Stimulated activated CD8-positive, alpha-beta memory T cell treated with anti-CD3 and anti-CD28 coated beads, Interleukin-4, amount 100 ng/mL, for 48 hours (primary cell): ENCODE measurements at regions not wholly inside any gene's neighbourhood (a gene's known extent, or its start where the extent isn't known, plus 50 kb on each side); places are given as distances from the start of the nearest gene placed in this dataset.
"Not testable (repeated sequence)": the region's sequence is repeated elsewhere in the genome, so short reads cannot be mapped to it uniquely, and the experiment has no call there.

Experiments used
- DNase-seq: peaks from one replicate; pipeline ENCODE4 v3.0.0-alpha.2; 2020

DNA sequence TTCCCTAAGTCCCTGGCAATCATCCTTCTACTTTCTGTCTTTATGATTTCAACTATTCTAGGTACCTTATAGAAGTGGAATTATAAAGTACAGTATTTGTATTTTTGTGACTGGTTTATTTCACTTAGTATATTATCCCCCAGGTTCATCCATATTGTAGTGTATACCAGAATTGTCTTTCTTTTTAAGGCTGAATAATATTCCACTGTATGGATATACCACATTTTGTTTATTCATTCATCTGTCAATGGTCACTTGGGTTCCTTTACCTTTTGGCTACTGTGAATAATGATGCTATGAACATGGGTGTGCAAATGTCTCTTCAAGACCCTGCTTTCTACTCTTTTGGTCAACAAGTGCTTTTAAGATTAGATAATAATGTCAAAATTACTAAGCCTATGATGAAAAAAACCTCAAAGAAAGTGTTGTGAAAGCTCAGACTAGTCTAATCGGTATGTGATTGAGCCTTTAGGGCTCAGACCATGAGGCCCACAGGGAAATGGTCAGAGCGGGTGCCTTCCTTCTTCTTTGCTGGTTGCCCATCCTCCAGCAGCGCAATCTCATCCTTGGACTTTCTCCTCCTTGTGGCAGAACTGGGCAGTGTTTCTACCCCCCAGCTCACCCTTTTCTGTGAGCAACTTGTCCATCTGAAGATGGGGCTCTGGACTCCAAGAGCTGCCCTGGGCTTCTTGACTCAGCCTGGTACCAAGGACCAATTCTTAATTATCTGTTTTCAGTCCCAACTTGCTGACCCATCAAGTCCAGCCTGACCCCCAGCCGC lies 105.4 kb downstream of the TTC8 start:
- DNase-seq, result peak; percentile 25

DNA sequence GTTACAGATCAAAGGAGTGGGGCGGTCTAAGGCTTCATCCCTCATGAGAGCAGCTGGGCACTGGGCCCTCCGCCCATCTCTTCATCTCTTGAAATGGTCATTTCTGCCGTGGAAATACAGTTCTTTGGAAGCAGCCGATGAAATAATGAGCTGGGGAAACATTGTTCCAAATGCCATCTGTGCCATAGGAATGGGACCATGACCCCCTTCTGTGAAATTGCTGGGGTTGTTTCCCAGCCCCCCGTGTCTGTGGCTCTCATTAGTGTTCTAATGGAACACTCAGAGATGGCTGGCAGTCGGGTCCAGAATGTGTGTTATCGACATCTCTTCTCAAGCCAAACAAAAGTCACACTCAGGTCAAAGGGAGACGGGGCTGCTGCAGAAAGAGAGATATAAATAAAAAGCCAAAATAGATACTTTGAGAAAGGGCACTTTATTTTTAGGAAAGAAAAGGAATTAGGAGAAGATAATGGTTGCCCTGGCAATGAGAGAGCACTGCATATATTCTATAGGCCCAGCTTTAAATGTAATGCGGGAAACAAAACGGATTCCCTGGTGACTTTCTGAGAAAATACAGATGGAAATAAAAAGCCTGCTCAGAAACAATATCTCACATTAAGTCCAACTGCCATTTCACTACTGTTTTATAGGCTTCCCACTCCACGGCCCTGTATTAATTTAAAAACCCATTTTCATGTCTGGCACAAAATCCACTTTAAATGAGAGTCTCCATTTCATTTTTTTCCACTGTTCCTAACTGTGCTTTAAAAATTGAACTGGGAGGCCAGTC lies 107.1 kb downstream of the TTC8 start:
- no peak for DNase-seq

DNA sequence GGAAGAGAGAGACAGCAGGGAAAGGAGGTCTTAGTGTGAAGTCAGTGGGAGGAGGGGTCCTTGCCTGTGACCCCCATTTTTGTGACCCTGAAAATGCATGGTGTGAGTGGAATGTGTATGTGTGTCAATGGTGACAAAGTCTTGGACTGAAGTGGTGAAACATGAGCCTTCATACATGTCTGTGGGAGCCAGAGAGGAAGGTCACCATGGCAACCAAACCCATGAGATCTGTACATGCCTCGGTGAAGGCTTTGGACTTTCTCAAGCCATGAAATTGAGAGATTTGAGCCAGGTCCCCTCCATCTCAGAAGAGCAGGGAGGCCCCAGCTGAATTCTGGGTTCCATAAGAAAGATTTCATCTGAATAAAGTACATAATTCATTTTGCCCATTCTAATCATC lies 108.7 kb downstream of the TTC8 start:
- no peak for DNase-seq

DNA sequence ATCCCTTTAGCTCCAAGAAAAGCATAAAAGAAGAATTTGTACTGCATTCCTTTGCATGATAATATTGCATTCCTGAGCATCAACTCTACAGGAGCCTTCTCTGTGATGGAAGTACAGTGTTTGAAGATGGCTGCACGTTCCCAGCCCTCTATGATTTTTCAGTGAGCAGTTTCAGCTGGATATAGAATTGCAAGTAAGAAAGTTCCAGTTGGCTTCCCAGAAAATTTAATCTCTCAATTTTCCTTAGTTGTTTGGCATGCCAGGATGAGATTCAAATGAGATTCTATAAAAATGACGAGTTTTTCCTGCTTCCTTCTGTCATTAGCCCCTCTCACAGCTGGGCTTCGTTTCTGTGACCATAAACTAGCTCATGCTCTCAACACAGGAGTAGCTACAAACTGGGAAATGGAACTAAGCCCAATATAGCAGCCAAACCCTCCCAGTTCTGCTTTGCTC lies 109.9 kb downstream of the TTC8 start:
- no peak for DNase-seq

DNA sequence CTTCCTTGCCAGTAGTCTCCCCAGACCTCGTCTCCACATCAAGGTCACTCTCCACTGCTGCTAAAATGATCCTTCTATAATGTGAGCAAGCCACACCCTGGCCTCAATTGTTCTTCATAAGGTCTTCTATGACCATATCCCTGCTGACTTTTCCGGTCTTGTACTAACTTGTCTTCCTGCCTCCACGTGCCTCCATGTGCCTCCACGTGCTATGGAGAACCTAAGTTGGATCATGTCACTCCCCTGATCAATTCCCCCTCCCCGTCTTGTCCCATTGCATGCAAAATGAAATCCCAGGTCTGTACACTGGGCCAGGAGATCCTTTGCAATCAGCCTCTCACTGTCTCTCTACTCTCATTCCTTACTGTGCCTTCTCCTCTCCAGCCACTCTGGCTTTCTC lies 110.6 kb downstream of the TTC8 start:
- DNase-seq, result no peak

GRCh38 chr14:88937706-88938105 lies 113.3 kb downstream of the TTC8 start:
- DNase-seq, result no peak

DNA sequence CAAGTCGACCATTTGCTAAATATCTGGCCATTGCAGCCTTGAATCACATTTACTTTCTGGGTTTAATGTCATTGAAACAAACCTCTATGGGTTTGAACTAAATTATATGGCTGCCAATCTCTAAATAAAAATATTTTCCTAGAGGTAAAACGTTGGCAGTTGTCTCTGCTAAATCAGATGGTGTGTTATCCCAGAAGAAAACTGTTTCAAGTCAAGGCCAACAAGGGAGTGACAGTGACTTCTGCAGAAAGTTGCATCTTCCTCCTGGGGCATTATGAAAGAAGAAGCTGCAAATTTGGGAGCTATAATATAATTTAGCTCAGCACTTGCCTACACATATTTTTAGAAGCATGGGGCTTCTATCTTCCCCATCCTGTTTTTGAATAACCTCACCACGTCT lies 116.2 kb downstream of the TTC8 start:
- no peak for DNase-seq

GRCh38 chr14:88941414-88941813 lies 117.0 kb downstream of the TTC8 start:
- no peak for DNase-seq

- no peak for DNase-seq
Measured at GRCh38 chr14:88947646-88948598, 123.5 kb downstream of the TTC8 start.

DNA sequence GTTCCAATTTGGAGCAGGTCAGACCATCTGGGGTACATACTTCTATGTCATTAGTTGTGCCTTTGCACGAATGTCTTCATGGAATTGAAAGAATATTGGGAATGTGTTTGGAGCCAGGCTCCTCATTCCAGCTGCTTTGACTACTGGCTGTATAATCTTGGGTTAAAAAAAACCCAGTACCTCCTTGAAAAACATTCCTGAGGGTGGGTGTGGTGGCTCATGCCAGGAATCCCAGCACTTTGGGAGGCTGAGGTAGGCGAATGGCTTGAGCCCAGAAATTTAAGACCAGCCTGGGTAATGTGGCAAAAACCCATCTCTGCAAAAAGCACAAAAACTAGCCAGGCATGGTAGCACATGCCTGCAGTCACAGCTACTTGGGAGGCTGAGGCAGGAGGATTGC lies 125.6 kb downstream of the TTC8 start:
- DNase-seq, result no peak

DNA sequence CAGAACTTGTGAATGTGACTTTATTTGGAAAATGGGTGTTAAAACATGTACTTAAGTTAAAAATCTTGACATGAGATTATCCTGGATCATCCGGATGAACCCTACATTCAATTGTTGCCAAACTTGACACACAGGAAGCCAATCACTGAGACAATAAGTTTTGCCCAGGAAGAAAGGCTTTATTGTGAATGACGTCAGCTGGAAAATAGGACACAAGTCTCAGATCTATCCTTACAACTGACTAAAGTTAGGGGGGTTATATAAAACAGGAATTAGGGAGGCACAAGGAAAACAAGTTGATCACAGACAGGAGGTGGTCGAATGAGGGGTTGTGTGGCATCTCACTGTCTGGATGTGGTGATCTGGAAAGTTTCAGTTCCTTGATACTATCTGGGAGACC lies 126.9 kb downstream of the TTC8 start:
- no peak for DNase-seq

- DNase-seq, result no peak
Measured at GRCh38 chr14:88952901-88953300, 128.4 kb downstream of the TTC8 start.

GRCh38 chr14:88955455-88955854 lies 131.0 kb downstream of the TTC8 start:
- no peak for DNase-seq

DNA sequence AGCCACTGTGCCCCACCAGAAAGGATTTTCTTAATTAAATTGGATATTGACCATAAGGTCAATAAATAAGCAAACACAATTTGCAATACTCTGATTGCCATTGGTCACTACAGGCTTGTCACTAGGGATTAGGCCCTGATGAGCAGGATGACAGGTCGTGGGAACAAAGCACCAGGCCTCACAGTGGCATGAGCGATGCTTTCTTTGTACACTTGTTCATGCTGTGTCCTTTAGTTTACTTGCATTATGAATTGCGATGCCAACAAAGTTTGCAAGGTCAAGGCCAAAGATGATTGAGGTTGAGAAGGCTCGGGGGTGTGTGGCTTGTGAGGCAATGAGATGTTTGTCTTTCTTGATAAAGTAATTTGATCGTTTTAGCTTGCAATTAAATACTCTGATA lies 136.0 kb downstream of the TTC8 start:
- DNase-seq, result no peak

GRCh38 chr14:88961214-88961613 lies 136.8 kb downstream of the TTC8 start:
- DNase-seq, result no peak

DNA sequence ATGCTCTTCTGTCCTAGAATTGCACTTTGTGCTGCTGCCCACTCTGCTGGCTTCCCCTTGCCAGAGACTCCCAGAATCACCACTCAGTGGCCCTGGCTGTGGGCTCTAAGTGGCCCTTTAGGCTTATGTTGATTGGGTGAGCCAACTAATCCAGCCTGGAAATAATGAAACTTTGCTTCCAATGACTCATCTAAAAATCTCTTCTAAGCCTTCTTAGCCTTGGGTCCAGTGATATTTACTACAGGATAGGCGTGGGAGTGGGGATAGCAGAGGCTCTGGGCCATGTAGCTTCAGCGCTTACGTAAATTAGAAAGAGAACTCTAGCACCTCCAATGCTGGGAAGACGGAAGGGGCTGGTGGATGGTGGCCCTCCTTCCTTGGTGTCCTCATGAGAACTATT lies 137.9 kb downstream of the TTC8 start:
- DNase-seq, result no peak

GRCh38 chr14:88967299-88967698 lies 142.8 kb downstream of the TTC8 start:
- no peak for DNase-seq

DNA sequence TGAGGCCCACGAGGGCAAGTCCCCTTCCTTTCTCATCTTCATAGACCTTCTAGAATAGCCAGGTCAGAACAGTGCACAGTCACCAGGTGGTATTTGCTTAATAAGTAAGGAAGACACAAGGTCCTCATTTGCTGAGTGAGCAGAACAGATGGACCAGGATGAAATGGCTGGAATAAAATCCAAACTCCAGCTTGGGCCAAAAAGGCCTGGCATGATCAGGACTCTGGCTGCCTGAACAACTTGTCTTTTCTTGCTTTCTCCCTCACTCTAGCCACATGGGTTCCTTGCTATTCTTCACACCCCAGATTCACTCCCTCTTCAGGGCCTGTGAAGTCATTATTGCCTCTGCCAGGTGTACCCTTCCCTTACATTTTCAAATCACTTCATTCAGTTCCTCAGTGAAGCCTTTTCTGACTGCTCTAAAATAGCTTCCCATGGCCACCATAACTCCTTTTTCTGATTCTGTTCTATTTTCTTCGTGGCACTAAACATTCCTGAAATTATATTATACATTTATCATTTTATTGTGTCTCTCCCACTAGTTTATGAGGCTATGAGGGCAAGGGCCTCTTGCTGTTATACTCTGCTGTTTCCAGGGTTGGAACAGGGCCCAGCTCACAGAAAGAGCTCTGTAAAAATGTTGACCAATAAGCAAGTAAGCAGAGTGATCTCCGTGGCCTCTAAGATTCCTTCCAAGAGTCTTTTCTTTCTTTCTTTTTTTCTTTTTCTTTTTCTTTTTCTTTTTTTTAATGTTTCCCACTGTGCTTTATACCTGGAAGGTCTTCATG lies 150.8 kb downstream of the TTC8 start:
- DNase-seq, result no peak

DNA sequence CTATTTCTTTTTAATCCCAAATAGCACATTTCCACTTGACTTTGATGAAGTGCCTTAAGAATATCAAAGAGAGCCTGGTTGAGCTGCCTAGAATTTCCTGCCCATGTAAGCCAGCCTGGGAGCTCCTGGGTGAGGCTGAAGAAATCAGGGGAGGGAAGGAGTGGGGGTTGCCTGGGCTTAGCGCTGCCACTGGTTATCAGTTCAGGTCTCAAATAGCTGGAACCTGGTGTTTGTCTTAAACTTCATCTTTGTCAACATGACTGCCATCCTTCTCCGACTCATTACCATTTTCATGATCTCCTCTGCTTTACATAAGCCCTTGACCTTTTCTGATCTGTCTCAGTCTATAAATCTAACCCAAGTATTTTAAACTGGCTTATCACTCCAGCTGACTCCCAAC lies 151.5 kb downstream of the TTC8 start:
- DNase-seq, result no peak

DNA sequence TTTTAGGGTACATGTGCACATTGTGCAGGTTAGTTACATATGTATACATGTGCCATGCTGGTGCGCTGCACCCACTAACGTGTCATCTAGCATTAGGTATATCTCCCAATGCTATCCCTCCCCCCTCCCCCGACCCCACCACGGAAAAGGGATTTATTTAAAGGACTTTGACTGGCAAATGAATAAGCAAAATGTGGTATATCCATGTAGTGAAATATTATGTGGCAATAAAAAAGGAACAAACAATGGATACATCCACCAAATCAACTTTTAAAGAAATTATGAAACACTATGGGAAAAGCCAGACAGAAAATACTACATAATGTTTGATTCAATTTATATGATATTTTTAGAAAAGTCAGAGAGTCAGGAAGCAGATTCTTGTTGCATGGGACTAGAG lies 156.5 kb downstream of the TTC8 start:
- DNase-seq, result not testable (repeated sequence)

DNA sequence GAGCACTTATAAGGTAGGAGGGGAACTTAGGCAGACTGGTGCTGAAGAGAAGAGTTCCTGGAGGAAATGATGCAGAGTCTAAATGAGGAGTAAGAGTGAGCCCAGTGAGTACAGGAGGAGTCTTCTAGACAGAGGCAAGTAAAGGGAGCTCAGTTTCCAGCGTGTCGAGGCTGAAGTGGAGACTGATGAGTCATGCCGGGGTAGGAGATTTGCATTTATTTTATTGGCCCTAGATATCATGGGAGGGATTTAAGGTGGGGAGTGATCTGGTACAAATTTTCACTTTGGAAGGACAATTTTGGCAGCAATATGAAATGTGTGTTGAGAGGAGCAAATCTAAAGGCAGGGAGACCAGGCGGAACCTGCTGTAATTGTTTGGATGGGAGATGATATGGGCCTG lies 157.5 kb downstream of the TTC8 start:
- DNase-seq, result no peak

- DNase-seq, result no peak
Measured at GRCh38 chr14:88983755-88984154, 159.3 kb downstream of the TTC8 start.
